Left ventricle myocardium superior (tissue), 1 donor: ENCODE measurements at regions not wholly inside any gene's neighbourhood (a gene's known extent, or its start where the extent isn't known, plus 50 kb on each side); places are given as distances from the start of the nearest gene placed in this dataset.
"Not testable (repeated sequence)": the region's sequence is repeated elsewhere in the genome, so short reads cannot be mapped to it uniquely, and the experiment has no call there.

ENCODE experiments used
- ATAC-seq: fragments of 200-7000 bp; cut with Tn5 transposase; one replicate; pipeline ENCODE4 v1.9.1; 2020; ENCODE audit warnings: mild to moderate bottlenecking, moderate library complexity
- DNase-seq: peaks from one replicate; pipeline ENCODE4 v3.0.0-alpha.2; 2020
- intact Hi-C: fragments of 100-400 bp; cut with micrococcal nuclease; formaldehyde crosslinking; loops from one replicate; pipeline ENCODE4 v1.11.0; 2022
- donor health status: DM: no; HTN: yes; CAD: no; lungs with severe emphysema.

- ATAC-seq, result no peak
- no peak for DNase-seq
- intact Hi-C loops, result no loop called here
Observed at GRCh38 chr4:178196751-178197374, 754.6 kb upstream of the AGA start.

- intact Hi-C loops, result no loop called here
- DNase-seq (no peak), ATAC-seq (peak; percentile 55)
Observed at GRCh38 chr4:178198691-178199090, 756.5 kb upstream of the AGA start.

- intact Hi-C loops, result no loop called here
- DNase-seq, result no peak
- no peak for ATAC-seq
Observed at GRCh38 chr4:178202422-178202821, 760.2 kb upstream of the AGA start.

GRCh38 chr4:178205826-178206225 lies 763.6 kb upstream of the AGA start:
- ATAC-seq, result no peak
- intact Hi-C loops, result no loop called here
- no peak for DNase-seq

GRCh38 chr4:178215309-178215708 lies 773.1 kb upstream of the AGA start:
- DNase-seq, result no peak
- ATAC-seq, result no peak
- intact Hi-C loops, result no loop called here

- intact Hi-C loops, result no loop called here
- no peak for ATAC-seq
- no peak for DNase-seq
Observed at GRCh38 chr4:178215763-178216162, 773.5 kb upstream of the AGA start.

- DNase-seq, intact Hi-C loops, ATAC-seq: not testable (repeated sequence)
Observed at GRCh38 chr4:178226421-178226820, 784.2 kb upstream of the AGA start.

- no peak for DNase-seq
- no peak for ATAC-seq
- intact Hi-C loops, result no loop called here
Observed at GRCh38 chr4:178233906-178234305, 791.7 kb upstream of the AGA start.

- intact Hi-C loops, result no loop called here
- ATAC-seq, result no peak
- DNase-seq, result no peak
Observed at GRCh38 chr4:178240891-178241290, 798.7 kb upstream of the AGA start.

GRCh38 chr4:178241601-178242118 lies 799.4 kb upstream of the AGA start:
- ATAC-seq, result no peak
- no peak for DNase-seq
- intact Hi-C loops, result no loop called here

- ATAC-seq, result no peak
- intact Hi-C loops, result no loop called here
- no peak for DNase-seq
Observed at GRCh38 chr4:178242655-178243054, 800.4 kb upstream of the AGA start.

- intact Hi-C loops, result no loop called here
- no peak for DNase-seq
- ATAC-seq, result no peak
Observed at GRCh38 chr4:178244785-178245184, 802.5 kb upstream of the AGA start.

GRCh38 chr4:178255172-178255571 lies 812.9 kb upstream of the AGA start:
- intact Hi-C loops, result no loop called here
- no peak for ATAC-seq
- no peak for DNase-seq

GRCh38 chr4:178258603-178259002 lies 816.4 kb upstream of the AGA start:
- no peak for ATAC-seq

GRCh38 chr4:178259566-178259965 lies 817.3 kb upstream of the AGA start:
- DNase-seq (no peak), ATAC-seq (no peak)
- intact Hi-C loops, result no loop called here

More at GRCh38 chr4:178258603-178259002, 816.4 kb upstream of the AGA start:
- DNase-seq, result no peak
- intact Hi-C loops, result no loop called here

GRCh38 chr4:178264001-178264400 lies 821.8 kb upstream of the AGA start:
- intact Hi-C loops, result no loop called here
- DNase-seq (no peak), ATAC-seq (no peak)

- no peak for ATAC-seq
Observed at GRCh38 chr4:178271386-178271785, 829.1 kb upstream of the AGA start.

GRCh38 chr4:178273168-178273567 lies 830.9 kb upstream of the AGA start:
- DNase-seq (no peak), ATAC-seq (no peak)
- intact Hi-C loops, result no loop called here

More at GRCh38 chr4:178271386-178271785, 829.1 kb upstream of the AGA start:
- intact Hi-C loops, result no loop called here
- no peak for DNase-seq

- intact Hi-C loops, result no loop called here
- ATAC-seq (no peak), DNase-seq (no peak)
Observed at GRCh38 chr4:178275671-178276360, 833.6 kb upstream of the AGA start.

GRCh38 chr4:178280362-178280761 lies 838.1 kb upstream of the AGA start:
- DNase-seq, result no peak
- no peak for ATAC-seq
- intact Hi-C loops, result no loop called here

GRCh38 chr4:178288462-178288861 lies 846.2 kb upstream of the AGA start:
- no peak for DNase-seq
- intact Hi-C loops, result no loop called here
- no peak for ATAC-seq
